Caco-2 (cell line): ENCODE measurements at regions not wholly inside any gene's neighbourhood (a gene's known extent, or its start where the extent isn't known, plus 50 kb on each side); places are given as distances from the start of the nearest gene placed in this dataset.

Experiments used
- BruUV-seq: library from RNA; stranded (reverse); fragments of 400-500 nt; replicated peaks from 2 replicates; lab custom pipeline; 2021; lab: Mats Ljungman, UMichigan
- CTCF ChIA-PET: fragments of 300-600 bp; sonication (Branson Sonifier 250); formaldehyde crosslinking; loops from one replicate; lab custom pipeline; 2022; ENCODE audit warnings: antibody characterized with exemption; lab: Charles Lee
- POLR2A ChIA-PET: fragments of 300-600 bp; sonication (Branson Sonifier 250); formaldehyde crosslinking; loops from one replicate; lab custom pipeline; 2022; ENCODE audit warnings: antibody characterized with exemption; lab: Charles Lee
- DNase-seq, 2 experiments: peaks; one replicate each; pipeline versions ENCODE4 v3.0.0 to v3.0.0-alpha.2; 2020 to 2022
- H3K27me3 ChIP-seq: replicated peaks from 2 replicates; pipeline ENCODE4 v1.6.0; 2011; ENCODE audit warnings: low read length; ENCODE audit not compliant: control insufficient read depth, insufficient read depth
- H3K36me3 ChIP-seq: 2 replicates; pipeline ENCODE4 v1.5.1; 2011; ENCODE audit warnings: low read length; ENCODE audit not compliant: control insufficient read depth, insufficient read depth
- H3K4me1 ChIP-seq: fragments of 250-450 bp; sonication (Bioruptor Pico); 2 replicates; pipeline ENCODE4 v1.5.1; 2020; ENCODE audit warnings: mild to moderate bottlenecking
- H3K4me3 ChIP-seq: 2 replicates; pipeline ENCODE4 v1.5.1; 2011; ENCODE audit warnings: low read depth, mild to moderate bottlenecking, control low read depth, low read length
- H3K9me3 ChIP-seq: fragments of 250-450 bp; sonication (Bioruptor Pico); 2 replicates; pipeline ENCODE4 v1.5.1; 2020; ENCODE audit warnings: mild to moderate bottlenecking, moderate library complexity
- H3K27ac Mint-ChIP-seq: one replicate; pipeline ENCODE4 v1.8.0; 2022; ENCODE audit warnings: mixed read lengths; ENCODE audit not compliant: unreplicated experiment
- H3K27me3 Mint-ChIP-seq: one replicate; pipeline ENCODE4 v1.8.0; 2022; ENCODE audit warnings: mixed read lengths; ENCODE audit not compliant: insufficient read depth, unreplicated experiment
- H3K36me3 Mint-ChIP-seq: one replicate; pipeline ENCODE4 v1.8.0; 2022; ENCODE audit warnings: mild to moderate bottlenecking, mixed read lengths; ENCODE audit not compliant: insufficient read depth, unreplicated experiment
- H3K4me1 Mint-ChIP-seq: one replicate; pipeline ENCODE4 v1.8.0; 2022; ENCODE audit warnings: low read depth, mixed read lengths; ENCODE audit not compliant: unreplicated experiment
- H3K4me3 Mint-ChIP-seq: one replicate; pipeline ENCODE4 v1.8.0; 2022; ENCODE audit warnings: mild to moderate bottlenecking, moderate library complexity, mixed read lengths; ENCODE audit not compliant: unreplicated experiment
- H3K9me3 Mint-ChIP-seq: one replicate; pipeline ENCODE4 v1.8.0; 2022; ENCODE audit warnings: mixed read lengths; ENCODE audit not compliant: unreplicated experiment
- intact Hi-C: fragments of 100-400 bp; cut with micrococcal nuclease; formaldehyde crosslinking; loops from one replicate; pipeline ENCODE4 v1.10.0; 2022; ENCODE audit not compliant: unreplicated experiment
- TF ChIP-seq, protein P1 (sequence below), 2 experiments: fragments of 200-600 bp in 1 of 2; IDR thresholded peaks; 1 replicate in 1 of 2; 2 replicates in 1 of 2; pipeline versions ENCODE4 v1.5.1 to v1.8.0; 2011 to 2022; ENCODE audit warnings: antibody characterized with exemption in 1 of 2, control low read depth in 1 of 2, inconsistent platforms in 1 of 2, low read depth in 1 of 2, low read length in 1 of 2, mild to moderate bottlenecking in 1 of 2, moderate library complexity in 1 of 2; ENCODE audit not compliant: insufficient read depth in 1 of 2, severe bottlenecking in 1 of 2, unreplicated experiment in 1 of 2

DNA sequence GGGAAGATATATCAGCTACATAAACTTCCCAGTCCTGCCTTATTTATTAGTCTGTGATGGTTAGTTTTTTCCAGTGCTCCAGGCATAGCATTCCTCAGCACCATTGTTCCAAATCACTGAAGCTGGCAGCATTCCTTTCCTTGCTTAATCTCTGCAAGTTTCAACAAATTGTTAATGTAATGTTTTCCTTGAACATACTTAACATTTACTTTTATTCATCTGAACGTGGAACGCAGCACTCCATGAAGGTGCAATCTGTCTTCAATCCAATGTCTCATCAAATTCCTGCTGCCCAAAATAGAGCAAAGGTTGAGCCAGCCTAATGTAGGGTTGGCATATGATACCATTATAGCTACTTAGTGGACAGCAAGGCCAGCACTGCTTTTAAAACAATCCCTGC, 441.1 kb upstream of the RBFOX1 start:
- Histone ChIP-seq H3K36me3 (no peaks in the 10 kb centered on the region), H3K4me1 (no peaks in the 10 kb centered on the region), H3K4me3 (no peak overlapping the region), H3K27me3 (no peaks in the 10 kb centered on the region), H3K9me3 (no peaks in the 10 kb centered on the region)
- no peak for DNase-seq
- Mint-ChIP-seq H3K36me3 (no peaks in the 10 kb centered on the region), H3K4me3 (no peak overlapping the region), H3K9me3 (no peaks in the 10 kb centered on the region), H3K27me3 (peaks cover 21% of the 10 kb centered on the region), H3K4me1 (no peaks in the 10 kb centered on the region), H3K27ac (no peak overlapping the region)
- ChIA-PET CTCF (no interaction called here), POLR2A (no interaction called here)
- TF ChIP-seq, protein P1, sequence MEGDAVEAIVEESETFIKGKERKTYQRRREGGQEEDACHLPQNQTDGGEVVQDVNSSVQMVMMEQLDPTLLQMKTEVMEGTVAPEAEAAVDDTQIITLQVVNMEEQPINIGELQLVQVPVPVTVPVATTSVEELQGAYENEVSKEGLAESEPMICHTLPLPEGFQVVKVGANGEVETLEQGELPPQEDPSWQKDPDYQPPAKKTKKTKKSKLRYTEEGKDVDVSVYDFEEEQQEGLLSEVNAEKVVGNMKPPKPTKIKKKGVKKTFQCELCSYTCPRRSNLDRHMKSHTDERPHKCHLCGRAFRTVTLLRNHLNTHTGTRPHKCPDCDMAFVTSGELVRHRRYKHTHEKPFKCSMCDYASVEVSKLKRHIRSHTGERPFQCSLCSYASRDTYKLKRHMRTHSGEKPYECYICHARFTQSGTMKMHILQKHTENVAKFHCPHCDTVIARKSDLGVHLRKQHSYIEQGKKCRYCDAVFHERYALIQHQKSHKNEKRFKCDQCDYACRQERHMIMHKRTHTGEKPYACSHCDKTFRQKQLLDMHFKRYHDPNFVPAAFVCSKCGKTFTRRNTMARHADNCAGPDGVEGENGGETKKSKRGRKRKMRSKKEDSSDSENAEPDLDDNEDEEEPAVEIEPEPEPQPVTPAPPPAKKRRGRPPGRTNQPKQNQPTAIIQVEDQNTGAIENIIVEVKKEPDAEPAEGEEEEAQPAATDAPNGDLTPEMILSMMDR (IDR thresholded peaks at IDR 0.05; ENCODE audit: insufficient read depth in 1 of 2, low read depth in 1 of 2, low read length in 1 of 2, severe bottlenecking in 1 of 2, unreplicated experiment in 1 of 2): no peak
- BruUV-seq: no TSS peak
- intact Hi-C loops: no loop called here

DNA sequence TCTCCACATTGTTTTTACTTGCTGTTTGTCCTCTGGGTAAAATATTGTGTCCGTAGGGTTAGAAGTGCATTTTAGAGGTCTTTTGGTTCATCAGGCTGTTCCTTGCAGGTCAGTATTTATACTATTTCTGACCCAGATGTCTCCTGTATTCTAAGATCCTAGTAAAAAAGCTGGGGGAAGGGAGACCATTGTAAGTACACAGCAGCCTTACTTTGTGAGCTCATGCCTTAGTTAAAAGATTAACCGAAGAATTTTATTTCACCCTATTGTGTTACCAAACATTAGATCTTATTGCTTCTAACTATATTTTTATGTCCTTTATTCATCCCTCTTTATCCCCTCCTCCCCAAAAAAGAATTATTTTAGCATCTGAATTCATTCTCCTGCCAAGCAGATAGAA, 444.1 kb upstream of the RBFOX1 start:
- Mint-ChIP-seq H3K36me3 (no peaks in the 10 kb centered on the region), H3K27me3 (peaks cover 17% of the 10 kb centered on the region)

DNA sequence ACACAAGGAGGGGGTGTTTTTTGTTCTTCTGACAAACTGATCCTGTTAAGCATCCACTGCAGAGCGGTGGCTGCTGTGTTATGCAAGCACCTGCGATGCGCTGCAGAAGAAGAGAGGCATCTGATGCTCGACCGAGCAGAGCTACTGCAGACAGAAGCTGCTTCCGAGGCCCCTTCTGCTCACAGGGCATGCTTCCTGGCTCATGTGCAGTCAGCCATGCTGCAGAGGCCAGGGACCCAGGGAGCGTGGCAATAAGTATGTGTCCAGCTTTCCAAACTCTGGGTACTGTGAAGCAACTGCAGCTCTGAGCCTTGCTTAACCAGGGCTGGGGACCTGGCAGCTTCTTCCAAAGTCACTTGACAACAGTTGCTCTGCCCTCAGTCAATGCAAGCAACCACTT, 448.6 kb upstream of the RBFOX1 start:
- TF ChIP-seq, protein P1 (IDR thresholded peaks at IDR 0.05; ENCODE audit: insufficient read depth in 1 of 2, low read depth in 1 of 2, low read length in 1 of 2, severe bottlenecking in 1 of 2, unreplicated experiment in 1 of 2): no peak
- peaks cover 19% of the 10 kb centered on the region for H3K27me3 Mint-ChIP-seq
- H3K4me3 Mint-ChIP-seq: no peak overlapping the region
- H3K27ac Mint-ChIP-seq: no peak overlapping the region
- CTCF ChIA-PET: no interaction called here
- BruUV-seq: no TSS peak
- intact Hi-C loops: no loop called here
- no peak overlapping the region for H3K4me3 ChIP-seq
- H3K36me3 Mint-ChIP-seq: peaks cover 5% of the 10 kb centered on the region
- H3K4me1 Mint-ChIP-seq: no peaks in the 10 kb centered on the region
- H3K9me3 ChIP-seq: no peaks in the 10 kb centered on the region; the same call in 1 of the 2 replicates
- no peaks in the 10 kb centered on the region for H3K4me1 ChIP-seq
- POLR2A ChIA-PET: no interaction called here
- H3K27me3 ChIP-seq: no peaks in the 10 kb centered on the region
- H3K9me3 Mint-ChIP-seq: no peaks in the 10 kb centered on the region
- H3K36me3 ChIP-seq: no peaks in the 10 kb centered on the region
- DNase-seq: no peak

More for the DNA sequence above, 444.1 kb upstream of the RBFOX1 start:
- DNase-seq: no peak
- Histone ChIP-seq H3K9me3 (no peaks in the 10 kb centered on the region), H3K36me3 (no peaks in the 10 kb centered on the region), H3K27me3 (no peaks in the 10 kb centered on the region), H3K4me1 (no peaks in the 10 kb centered on the region), H3K4me3 (no peak overlapping the region)
- TF ChIP-seq, protein P1 (IDR thresholded peaks at IDR 0.05; ENCODE audit: insufficient read depth in 1 of 2, low read depth in 1 of 2, low read length in 1 of 2, severe bottlenecking in 1 of 2, unreplicated experiment in 1 of 2): no peak
- no peaks in the 10 kb centered on the region for H3K4me1 Mint-ChIP-seq
- no TSS peak for BruUV-seq
- H3K4me3 Mint-ChIP-seq: no peak overlapping the region
- ChIA-PET POLR2A (no interaction called here), CTCF (no interaction called here)
- no peak overlapping the region for H3K27ac Mint-ChIP-seq
- no peaks in the 10 kb centered on the region for H3K9me3 Mint-ChIP-seq
- intact Hi-C loops: no loop called here
